ENCODE measurements at regions not wholly inside any gene's neighbourhood (a gene's known extent, or its start where the extent isn't known, plus 50 kb on each side); places are given as distances from the start of the nearest gene placed in this dataset.

- no peak for TF ChIP-seq REST (IDR thresholded peaks at IDR 0.05)
- no peak for TF ChIP-seq EGR1 (IDR thresholded peaks at IDR 0.05; ENCODE audit: low read depth in 2 of 2)
- no peak for TF ChIP-seq NR2F2 (IDR thresholded peaks at IDR 0.05)
- no peak for TF ChIP-seq MAX (IDR thresholded peaks at IDR 0.05)
- no peak for TF ChIP-seq ATF3 (IDR thresholded peaks at IDR 0.05)
- TF ChIP-seq HNF4A (conservative IDR thresholded peaks at IDR 0.05), result no peak
- TF ChIP-seq YY1 (IDR thresholded peaks at IDR 0.05), result no peak
Observed at GRCh38 chr1:238581332-238581731, 690.6 kb upstream of the ZP4 start (continued).

- Histone ChIP-seq H3K4me1 (ENCODE audit: control insufficient read depth in 4 of 4, insufficient read depth in 4 of 4, low read length in 3 of 4) (no peaks in the 10 kb centered on the region), H3K4me3 (ENCODE audit: low read depth in 1 of 3, low read length in 3 of 3) (no peak overlapping the region), H3K9me3 (ENCODE audit: control insufficient read depth in 4 of 4, low read length in 3 of 4) (no peaks in the 10 kb centered on the region), H3K27me3 (ENCODE audit: control insufficient read depth in 4 of 4, insufficient read depth in 4 of 4, low read length in 3 of 4) (no peaks in the 10 kb centered on the region), H3K27ac (ENCODE audit: low read depth in 1 of 2, low read length in 2 of 2) (no peak overlapping the region), H3K9ac (ENCODE audit: low read depth in 1 of 2, low read length in 2 of 2) (no peak overlapping the region), H3K36me3 (ENCODE audit: control insufficient read depth in 4 of 4, insufficient read depth in 3 of 4, low read depth in 1 of 4, low read length in 3 of 4) (no peaks in the 10 kb centered on the region)
- no peak for TF ChIP-seq RXRA (IDR thresholded peaks at IDR 0.05)
- no peak for TF ChIP-seq YY1 (IDR thresholded peaks at IDR 0.05)
- TF ChIP-seq RAD21 (IDR thresholded peaks at IDR 0.05), result no peak
- no peak for TF ChIP-seq TAF1 (conservative IDR thresholded peaks at IDR 0.05)
- no peak for TF ChIP-seq CTCF (IDR thresholded peaks at IDR 0.05; ENCODE audit: low read depth, low read length, missing input control)
- TF ChIP-seq JUND (IDR thresholded peaks at IDR 0.05), result no peak
- no peak for TF ChIP-seq HNF4G (IDR thresholded peaks at IDR 0.05)
- no peak for TF ChIP-seq NR2F2 (IDR thresholded peaks at IDR 0.05)
- TF ChIP-seq FOXA2 (IDR thresholded peaks at IDR 0.05), result no peak
- no peak for TF ChIP-seq HNF4A (conservative IDR thresholded peaks at IDR 0.05)
- no peak for TF ChIP-seq ATF3 (IDR thresholded peaks at IDR 0.05)
- no peak for TF ChIP-seq ZBTB33 (IDR thresholded peaks at IDR 0.05)
- no peak for TF ChIP-seq REST (IDR thresholded peaks at IDR 0.05)
- TF ChIP-seq MAX (IDR thresholded peaks at IDR 0.05), result no peak
- no peak for TF ChIP-seq SP1 (IDR thresholded peaks at IDR 0.05)
- TF ChIP-seq EGR1 (IDR thresholded peaks at IDR 0.05; ENCODE audit: low read depth in 2 of 2), result no peak
- no peak for TF ChIP-seq GABPA (IDR thresholded peaks at IDR 0.05 in 1 of 2, conservative IDR thresholded peaks at IDR 0.05 in 1 of 2)
- TF ChIP-seq FOXA1 (IDR thresholded peaks at IDR 0.05), result no peak
- DNase-seq (ENCODE audit: low spot score), result no peak
- WGBS, result 59% methylated on average over 2 of the region's 2 CpGs
Observed at GRCh38 chr1:238568735-238569134, 678.0 kb upstream of the ZP4 start.
